ENCODE measurements at regions not wholly inside any gene's neighbourhood (a gene's known extent, or its start where the extent isn't known, plus 50 kb on each side); places are given as distances from the start of the nearest gene placed in this dataset.

- no peak overlapping the region for H3K4me3 ChIP-seq (ENCODE audit: extremely low read depth in 1 of 4, insufficient read depth in 2 of 4, low read depth in 3 of 4, low read length in 4 of 4)
- H4K91ac ChIP-seq (replicated peaks; ENCODE audit: insufficient read length, low read length): no peak overlapping the region
- no peak overlapping the region for H2AFZ ChIP-seq (ENCODE audit: low read length)
- no peaks in the 10 kb centered on the region for H3K36me3 ChIP-seq (ENCODE audit: control insufficient read depth in 2 of 4, insufficient read depth in 4 of 4, low read length in 3 of 4)
- no peak overlapping the region for H3K14ac ChIP-seq (ENCODE audit: insufficient read length)
- no peak overlapping the region for H3K23ac ChIP-seq (ENCODE audit: insufficient read length)
- H3K9ac ChIP-seq (replicated peaks in 1 of 4; ENCODE audit: extremely low read depth in 1 of 4, low read depth in 3 of 4, low read length in 3 of 4): no peak overlapping the region
- no peak overlapping the region for H2AK5ac ChIP-seq (ENCODE audit: low read depth, low read length)
- H4K5ac ChIP-seq (ENCODE audit: insufficient read length, low read depth, low read length): no peak overlapping the region
- H3K23me2 ChIP-seq (ENCODE audit: low read depth, low read length): no peaks in the 10 kb centered on the region
- no peak overlapping the region for H3K4ac ChIP-seq (replicated peaks; ENCODE audit: insufficient read length, low read depth, low read length)
- CTCF ChIA-PET (ENCODE audit: partially characterized antibody): interaction anchor here (0.6 to 1.7 kb wide), 3 partner anchors 13 to 266 kb away, joined by 3 to 4 read pairs (median 3); no protein-coding TSS in a partner anchor
- no peak overlapping the region for H2BK15ac ChIP-seq (ENCODE audit: low read length)
- H2BK5ac ChIP-seq (ENCODE audit: low read depth, low read length): no peak overlapping the region
- H2BK120ac ChIP-seq (replicated peaks; ENCODE audit: low read depth, low read length): no peak overlapping the region
- no peak for TF ChIP-seq PHF8 (conservative IDR thresholded peaks at IDR 0.05; ENCODE audit: low read depth, low read length)
- no peak for TF ChIP-seq TAF7 (optimal IDR thresholded peaks at IDR 0.05; ENCODE audit: borderline replicate concordance, low read depth, low read length)
- H2BK12ac ChIP-seq (ENCODE audit: low read depth, low read length): no peak overlapping the region
- peaks cover 0 to 6% (median 2%) of the 10 kb centered on the region in 4 experiments; a peak in 3 of 7 replicates for H3K4me1 ChIP-seq (replicated peaks in 1 of 4; ENCODE audit: control insufficient read depth in 3 of 4, insufficient read depth in 4 of 4, low read length in 3 of 4)
- no peaks in the 10 kb centered on the region for H3K27me3 ChIP-seq (replicated peaks in 1 of 4; ENCODE audit: control insufficient read depth in 3 of 4, extremely low read depth in 1 of 4, insufficient read depth in 3 of 4, low read length in 3 of 4)
- 0 out of 2 replicates have a peak, but pooled peaks cover 2% of the 10 kb centered on the region for H3K79me1 ChIP-seq (ENCODE audit: low read depth, low read length)
- H4K20me1 ChIP-seq (replicated peaks in 1 of 2; ENCODE audit: control insufficient read depth in 1 of 2, insufficient read depth in 2 of 2, low read length in 2 of 2): no peaks in the 10 kb centered on the region
- H3K4me2 ChIP-seq (ENCODE audit: insufficient read depth in 1 of 2, low read depth in 2 of 2, low read length in 2 of 2): no peak overlapping the region
- H3K18ac ChIP-seq (ENCODE audit: extremely low read depth, low read length): no peak overlapping the region
- no peaks in the 10 kb centered on the region for H3K9me3 ChIP-seq (ENCODE audit: insufficient read depth in 2 of 2, low read depth in 1 of 2, low read length in 1 of 2)
- no peak for DNase-seq (ENCODE audit: low read depth in 1 of 2, low spot score in 2 of 2)
- no peaks in the 10 kb centered on the region for H3K79me2 ChIP-seq (ENCODE audit: control insufficient read depth in 1 of 2, insufficient read depth in 2 of 2, low read length in 2 of 2)
- no peak overlapping the region for H2BK20ac ChIP-seq (ENCODE audit: low read length)
- H3K27ac ChIP-seq (ENCODE audit: low read depth, low read length): no peak overlapping the region
- FAIRE-seq: no peak
- WGBS, 2 experiments (ENCODE audit: extremely low coverage in 1 of 2, insufficient coverage in 1 of 2, insufficient read length in 1 of 2, insufficient replicate concordance in 2 of 2, low coverage in 1 of 2, low lambda C conversion rate in 2 of 2, missing lambda C conversion rate in 1 of 2): 88% methylated on average over 4 of the region's 4 CpGs; no CpG with 5 or more reads in 1 of the 2 experiments
- no peak overlapping the region for H4K8ac ChIP-seq (ENCODE audit: extremely low read depth, insufficient read depth, low read length)
- POLR2A ChIA-PET (ENCODE audit: partially characterized antibody): no interaction called here
- H3K56ac ChIP-seq (replicated peaks; ENCODE audit: insufficient read length, low read depth, low read length): no peak overlapping the region
Observed at GRCh38 chr6:126094411-126094810, 108.1 kb downstream of the TRMT11 start.

Measured in H1 (cell line).